Natural killer cell (primary cell): ENCODE measurements at regions not wholly inside any gene's neighbourhood (a gene's known extent, or its start where the extent isn't known, plus 50 kb on each side); places are given as distances from the start of the nearest gene placed in this dataset.

Experiments
- ATAC-seq, 3 donors: fragments of 150-1000 bp in 2 of 3; fragments of 200-7000 bp in 1 of 3; cut with Tn5 transposase; 1 replicate in 1 of 3; 2 replicates in 2 of 3; pipeline ENCODE4 v1.10.0; 2021; ENCODE audit warnings: mild to moderate bottlenecking in 2 of 3, moderate library complexity in 2 of 3
- DNase-seq, 2 donors: peaks; one replicate each; pipeline versions ENCODE4 v3.0.0 to v3.0.0-alpha.2; 2013 to 2021; ENCODE audit warnings: mixed read lengths in 1 of 2
- H3K27ac ChIP-seq: one replicate; pipeline ENCODE4 v1.5.1; 2013; ENCODE audit warnings: mild to moderate bottlenecking, low read length
- H3K27me3 ChIP-seq: one replicate; pipeline ENCODE4 v1.6.1; 2013; ENCODE audit warnings: low read length; ENCODE audit not compliant: control insufficient read depth, insufficient read depth
- H3K36me3 ChIP-seq: one replicate; pipeline ENCODE4 v1.6.1; 2013; ENCODE audit warnings: low read length; ENCODE audit not compliant: control insufficient read depth, insufficient read depth
- H3K4me1 ChIP-seq: one replicate; pipeline ENCODE4 v1.6.1; 2013; ENCODE audit warnings: low read length; ENCODE audit not compliant: control insufficient read depth, insufficient read depth
- H3K4me3 ChIP-seq: one replicate; pipeline ENCODE4 v1.5.1; 2013; ENCODE audit warnings: low read length
- H3K9me3 ChIP-seq: one replicate; pipeline ENCODE4 v1.6.1; 2013; ENCODE audit warnings: low read length; ENCODE audit not compliant: control insufficient read depth, insufficient read depth
- H3K27ac Mint-ChIP-seq, 2 donors: one replicate each; pipeline ENCODE4 v1.8.0; 2022; ENCODE audit warnings: mild to moderate bottlenecking in 2 of 2, mixed read lengths in 2 of 2, moderate library complexity in 1 of 2
- H3K27me3 Mint-ChIP-seq, 2 donors: one replicate each; pipeline ENCODE4 v1.8.0; 2022; ENCODE audit warnings: low read depth in 2 of 2, mixed read lengths in 2 of 2
- H3K36me3 Mint-ChIP-seq: one replicate; pipeline ENCODE4 v1.8.0; 2022; ENCODE audit warnings: mixed read lengths
- H3K4me1 Mint-ChIP-seq, 2 donors: one replicate each; pipeline ENCODE4 v1.8.0; 2022; ENCODE audit warnings: mixed read lengths in 2 of 2
- H3K4me3 Mint-ChIP-seq: one replicate; pipeline ENCODE4 v1.8.0; 2022; ENCODE audit warnings: mild to moderate bottlenecking, moderate library complexity, mixed read lengths
- H3K9me3 Mint-ChIP-seq, 2 donors: one replicate each; pipeline ENCODE4 v1.8.0; 2022; ENCODE audit warnings: mixed read lengths in 2 of 2
- WGBS: methylation state at CpG from one replicate; pipeline ENCODE4 v1.1.7; 2013; ENCODE audit warnings: missing lambda C conversion rate; ENCODE audit not compliant: insufficient coverage; 5-methylcytosine and 5-hydroxymethylcytosine counted together
- intact Hi-C: fragments of 100-400 bp; cut with micrococcal nuclease; formaldehyde crosslinking; loops from one replicate; pipeline ENCODE4 v1.14.2; 2022
- TF ChIP-seq, protein P1 (sequence below): fragments of 200-600 bp; IDR thresholded peaks from one replicate; pipeline ENCODE4 v1.8.0; 2022; ENCODE audit warnings: antibody characterized with exemption

DNA sequence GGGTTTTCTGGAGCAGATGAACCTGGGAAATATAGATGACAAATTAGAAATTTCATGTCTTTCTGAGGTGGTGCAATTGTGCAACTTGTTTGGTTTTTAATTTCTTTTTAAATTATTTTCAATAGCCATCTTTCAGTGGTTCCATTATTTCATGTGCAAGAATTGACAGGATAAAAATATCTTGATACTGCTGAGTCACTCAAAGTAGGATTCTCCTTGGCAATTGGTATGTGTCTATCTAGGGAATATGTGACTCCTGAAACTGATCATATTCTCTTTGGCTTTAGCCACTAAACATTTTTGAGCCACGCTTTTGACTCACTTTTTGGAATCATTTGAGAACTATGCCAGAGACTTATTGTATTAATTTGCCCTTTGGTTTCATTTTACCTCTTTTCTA is 331.5 kb downstream of the KCNA4 start:
- no peak overlapping the region for H3K27ac ChIP-seq
- no peaks in the 10 kb centered on the region for H3K4me1 ChIP-seq
- no peaks in the 10 kb centered on the region for H3K9me3 ChIP-seq
- whole genome bisulfite sequencing, result 53% methylated on average over 1 of the region's 1 CpG
- no peak overlapping the region for H3K4me3 Mint-ChIP-seq
- no peaks in the 10 kb centered on the region for H3K36me3 Mint-ChIP-seq
- no peaks in the 10 kb centered on the region for H3K27me3 ChIP-seq
- H3K36me3 ChIP-seq, result no peaks in the 10 kb centered on the region
- H3K27ac Mint-ChIP-seq, result no peak overlapping the region
- intact Hi-C loops, result no loop called here
- peaks cover 8 to 12% of the 10 kb centered on the region in 2 donors for H3K9me3 Mint-ChIP-seq
- no peaks in the 10 kb centered on the region for H3K27me3 Mint-ChIP-seq
- TF ChIP-seq, protein P1, sequence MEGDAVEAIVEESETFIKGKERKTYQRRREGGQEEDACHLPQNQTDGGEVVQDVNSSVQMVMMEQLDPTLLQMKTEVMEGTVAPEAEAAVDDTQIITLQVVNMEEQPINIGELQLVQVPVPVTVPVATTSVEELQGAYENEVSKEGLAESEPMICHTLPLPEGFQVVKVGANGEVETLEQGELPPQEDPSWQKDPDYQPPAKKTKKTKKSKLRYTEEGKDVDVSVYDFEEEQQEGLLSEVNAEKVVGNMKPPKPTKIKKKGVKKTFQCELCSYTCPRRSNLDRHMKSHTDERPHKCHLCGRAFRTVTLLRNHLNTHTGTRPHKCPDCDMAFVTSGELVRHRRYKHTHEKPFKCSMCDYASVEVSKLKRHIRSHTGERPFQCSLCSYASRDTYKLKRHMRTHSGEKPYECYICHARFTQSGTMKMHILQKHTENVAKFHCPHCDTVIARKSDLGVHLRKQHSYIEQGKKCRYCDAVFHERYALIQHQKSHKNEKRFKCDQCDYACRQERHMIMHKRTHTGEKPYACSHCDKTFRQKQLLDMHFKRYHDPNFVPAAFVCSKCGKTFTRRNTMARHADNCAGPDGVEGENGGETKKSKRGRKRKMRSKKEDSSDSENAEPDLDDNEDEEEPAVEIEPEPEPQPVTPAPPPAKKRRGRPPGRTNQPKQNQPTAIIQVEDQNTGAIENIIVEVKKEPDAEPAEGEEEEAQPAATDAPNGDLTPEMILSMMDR, result no peak
- DNase-seq, result no peak
- no peak overlapping the region for H3K4me3 ChIP-seq
- ATAC-seq, result no peak
- no peaks in the 10 kb centered on the region for H3K4me1 Mint-ChIP-seq

DNA sequence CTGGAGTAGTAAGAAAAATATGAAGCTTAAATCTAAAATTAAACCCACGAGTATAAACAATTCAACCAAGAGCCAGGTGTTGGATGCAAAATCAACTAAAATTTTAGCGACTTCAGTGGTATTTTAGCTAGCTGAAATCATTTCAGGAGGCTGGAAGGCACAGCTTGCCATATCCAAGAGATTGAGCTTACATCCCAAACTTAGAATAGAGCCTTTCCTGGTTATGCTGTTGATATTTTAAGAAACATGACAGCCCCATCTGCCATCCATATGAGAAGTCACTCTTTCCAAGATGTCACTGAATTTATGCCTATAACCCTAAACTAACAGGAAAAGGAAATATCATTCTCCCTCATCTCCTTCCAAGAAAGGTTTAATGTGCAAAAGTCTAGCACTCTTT is 334.0 kb downstream of the KCNA4 start:
- no peaks in the 10 kb centered on the region for H3K4me1 ChIP-seq
- Mint-ChIP-seq H3K4me1 (no peaks in the 10 kb centered on the region), H3K27me3 (no peaks in the 10 kb centered on the region), H3K36me3 (no peaks in the 10 kb centered on the region), H3K27ac (no peak overlapping the region), H3K4me3 (no peak overlapping the region), H3K9me3 (peaks cover 2 to 12% of the 10 kb centered on the region in 2 donors)
- ATAC-seq (no peak), DNase-seq (no peak)
- no peaks in the 10 kb centered on the region for H3K27me3 ChIP-seq
- no peak overlapping the region for H3K4me3 ChIP-seq
- 52% methylated on average over 2 of the region's 2 CpGs for WGBS
- no peaks in the 10 kb centered on the region for H3K36me3 ChIP-seq
- intact Hi-C loops, result no loop called here
- no peak overlapping the region for H3K27ac ChIP-seq
- no peaks in the 10 kb centered on the region for H3K9me3 ChIP-seq
- TF ChIP-seq, protein P1, result no peak

DNA sequence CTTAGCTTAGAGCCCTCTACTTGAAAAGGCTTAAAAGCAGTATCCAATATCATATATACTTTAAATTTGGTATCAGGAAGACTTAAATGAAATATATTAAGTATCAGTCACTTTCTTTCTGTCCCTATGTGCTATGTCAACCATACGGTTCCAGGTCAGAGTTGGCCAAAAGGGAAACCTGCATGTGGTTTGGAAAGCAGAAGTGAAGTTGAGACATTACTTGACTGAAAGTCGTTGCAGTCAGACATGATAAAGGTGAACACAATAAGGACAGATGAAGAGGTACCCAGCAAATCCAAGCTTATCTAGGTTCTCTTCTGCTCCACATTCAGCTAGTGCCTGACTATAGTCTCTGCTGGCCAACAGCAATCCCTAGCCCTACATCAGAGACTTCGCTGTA is 336.8 kb downstream of the KCNA4 start:
- no peak for DNase-seq
- Mint-ChIP-seq H3K4me1 (no peaks in the 10 kb centered on the region), H3K4me3 (no peak overlapping the region), H3K36me3 (no peaks in the 10 kb centered on the region), H3K27me3 (no peaks in the 10 kb centered on the region), H3K27ac (no peak overlapping the region), H3K9me3 (peaks cover 9 to 18% of the 10 kb centered on the region in 2 donors)
- TF ChIP-seq, protein P1, result no peak
- WGBS, result 56% methylated on average over 3 of the region's 3 CpGs
- no peaks in the 10 kb centered on the region for H3K27me3 ChIP-seq
- no peaks in the 10 kb centered on the region for H3K9me3 ChIP-seq
- no peak overlapping the region for H3K4me3 ChIP-seq
- no peaks in the 10 kb centered on the region for H3K4me1 ChIP-seq
- H3K36me3 ChIP-seq, result no peaks in the 10 kb centered on the region
- H3K27ac ChIP-seq, result no peak overlapping the region
- ATAC-seq, result no peak
- intact Hi-C loops, result no loop called here

- H3K4me3 ChIP-seq, result no peak overlapping the region
- no peak overlapping the region for H3K27ac Mint-ChIP-seq
- no peak overlapping the region for H3K4me3 Mint-ChIP-seq
- no peaks in the 10 kb centered on the region for H3K4me1 ChIP-seq
- no peak for ATAC-seq
- no peaks in the 10 kb centered on the region for H3K9me3 ChIP-seq
- no peaks in the 10 kb centered on the region for H3K27me3 Mint-ChIP-seq
- H3K9me3 Mint-ChIP-seq, result peaks cover 9 to 32% of the 10 kb centered on the region in 2 donors
- no peaks in the 10 kb centered on the region for H3K36me3 ChIP-seq
- no peak overlapping the region for H3K27ac ChIP-seq
- H3K27me3 ChIP-seq, result no peaks in the 10 kb centered on the region
- intact Hi-C loops, result no loop called here
- H3K4me1 Mint-ChIP-seq, result no peaks in the 10 kb centered on the region
- TF ChIP-seq, protein P1, result no peak
- DNase-seq, result no peak
- no peaks in the 10 kb centered on the region for H3K36me3 Mint-ChIP-seq
These were observed 339.8 kb downstream of the KCNA4 start for GRCh38 chr11:29676993-29677392.
